Upper lobe of left lung (tissue), 6 donors: ENCODE measurements at regions not wholly inside any gene's neighbourhood (a gene's known extent, or its start where the extent isn't known, plus 50 kb on each side); places are given as distances from the start of the nearest gene placed in this dataset.

Experiments
- ATAC-seq, 2 donors: fragments of 200-7000 bp; cut with Tn5 transposase; one replicate each; pipeline ENCODE4 v1.9.1; 2022; ENCODE audit warnings: mild to moderate bottlenecking in 2 of 2, moderate library complexity in 2 of 2; ENCODE audit not compliant: low FRiP score in 2 of 2
- DNase-seq, 2 donors: peaks; one replicate each; pipeline ENCODE4 v3.0.0-alpha.2; 2019 to 2020
- H3K27ac ChIP-seq, 4 donors: fragments of 200-600 bp; sonication (generic); one replicate each; pipeline ENCODE4 v1.5.1; 2016 to 2019
- H3K27me3 ChIP-seq, 4 donors: fragments of 200-600 bp; sonication (generic); one replicate each; pipeline ENCODE4 v1.5.1; 2017 to 2019
- H3K36me3 ChIP-seq, 4 donors: fragments of 200-600 bp; sonication (generic); one replicate each; pipeline ENCODE4 v1.5.1; 2016 to 2019
- H3K4me1 ChIP-seq, 4 donors: fragments of 200-600 bp; sonication (generic); one replicate each; pipeline ENCODE4 v1.5.1; 2018 to 2019
- H3K4me3 ChIP-seq, 4 donors: fragments of 200-600 bp; sonication (generic); one replicate each; pipeline ENCODE4 v1.5.1; 2017 to 2019; ENCODE audit warnings: mild to moderate bottlenecking in 2 of 4, moderate library complexity in 1 of 4
- H3K9me3 ChIP-seq, 4 donors: fragments of 200-600 bp; sonication (generic); one replicate each; pipeline ENCODE4 v1.5.1; 2018 to 2019
- EP300 ChIP-seq, 4 donors: sonication (generic); formaldehyde crosslinking; IDR thresholded peaks; one replicate each; pipeline ENCODE4 v1.5.1; 2017; ENCODE audit warnings: antibody characterized with exemption in 4 of 4, control low read depth in 2 of 4
- POLR2A ChIP-seq, 4 donors: fragments of 450-650 bp; IDR thresholded peaks; one replicate each; pipeline ENCODE4 v1.5.1; 2016 to 2017; ENCODE audit warnings: antibody characterized with exemption in 4 of 4, mild to moderate bottlenecking in 2 of 4
- POLR2AphosphoS5 ChIP-seq, 2 donors: sonication (generic); formaldehyde crosslinking; IDR thresholded peaks; one replicate each; pipeline ENCODE4 v1.5.1; 2017; ENCODE audit warnings: antibody characterized with exemption in 2 of 2
- WGBS, 2 donors: methylation state at CpG; one replicate each; pipeline ENCODE4 v1.1.5; 2017 to 2018; 5-methylcytosine and 5-hydroxymethylcytosine counted together
- TF ChIP-seq, protein P1 (sequence below), 6 experiments: fragments of 450-650 bp in 4 of 6; fragments of 200-600 bp in 2 of 6; sonication (generic) in 2 of 6; IDR thresholded peaks; one replicate each; pipeline ENCODE4 v1.5.1; 2016 to 2019; ENCODE audit warnings: antibody characterized with exemption in 6 of 6
- donor health status: DM: no; HTN: no; CAD: no; lungs with moderate emphysema.
- donor health status: DM: no; HTN: yes; CAD: no; lungs with severe emphysema.

DNA sequence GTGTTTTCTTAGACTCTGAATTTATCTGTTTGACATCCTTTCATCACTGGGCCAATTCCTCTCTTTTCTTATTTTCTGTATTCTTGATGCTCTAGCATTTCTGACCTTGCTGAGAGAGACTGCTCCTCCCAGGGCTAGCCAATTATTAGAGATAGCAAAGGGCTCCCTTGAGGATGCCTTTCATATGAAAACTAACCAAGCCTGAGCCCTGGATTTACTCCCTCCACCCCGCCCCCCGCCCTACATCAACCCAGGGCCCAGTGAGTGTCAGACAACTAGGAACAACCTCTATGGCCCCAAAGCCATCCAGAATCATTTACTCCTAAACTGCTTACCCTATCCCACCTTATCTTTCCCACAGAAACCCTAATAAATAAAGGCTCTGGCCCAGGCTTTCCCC, 69.7 kb upstream of the LARS2 start:
- TF ChIP-seq POLR2AphosphoS5 (IDR thresholded peaks at IDR 0.05) (no peak), EP300 (IDR thresholded peaks at IDR 0.05) (no peak), POLR2A (IDR thresholded peaks at IDR 0.05) (no peak)
- TF ChIP-seq, protein P1, sequence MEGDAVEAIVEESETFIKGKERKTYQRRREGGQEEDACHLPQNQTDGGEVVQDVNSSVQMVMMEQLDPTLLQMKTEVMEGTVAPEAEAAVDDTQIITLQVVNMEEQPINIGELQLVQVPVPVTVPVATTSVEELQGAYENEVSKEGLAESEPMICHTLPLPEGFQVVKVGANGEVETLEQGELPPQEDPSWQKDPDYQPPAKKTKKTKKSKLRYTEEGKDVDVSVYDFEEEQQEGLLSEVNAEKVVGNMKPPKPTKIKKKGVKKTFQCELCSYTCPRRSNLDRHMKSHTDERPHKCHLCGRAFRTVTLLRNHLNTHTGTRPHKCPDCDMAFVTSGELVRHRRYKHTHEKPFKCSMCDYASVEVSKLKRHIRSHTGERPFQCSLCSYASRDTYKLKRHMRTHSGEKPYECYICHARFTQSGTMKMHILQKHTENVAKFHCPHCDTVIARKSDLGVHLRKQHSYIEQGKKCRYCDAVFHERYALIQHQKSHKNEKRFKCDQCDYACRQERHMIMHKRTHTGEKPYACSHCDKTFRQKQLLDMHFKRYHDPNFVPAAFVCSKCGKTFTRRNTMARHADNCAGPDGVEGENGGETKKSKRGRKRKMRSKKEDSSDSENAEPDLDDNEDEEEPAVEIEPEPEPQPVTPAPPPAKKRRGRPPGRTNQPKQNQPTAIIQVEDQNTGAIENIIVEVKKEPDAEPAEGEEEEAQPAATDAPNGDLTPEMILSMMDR (IDR thresholded peaks at IDR 0.05), result no peak
- Histone ChIP-seq H3K4me1 (no peaks in the 10 kb centered on the region), H3K27ac (no peak overlapping the region), H3K9me3 (no peaks in the 10 kb centered on the region), H3K27me3 (no peaks in the 10 kb centered on the region), H3K4me3 (no peak overlapping the region), H3K36me3 (no peaks in the 10 kb centered on the region)
- DNase-seq (no peak), ATAC-seq (no peak)
- 74 to 91% methylated on average over 2 of the region's 2 CpGs for WGBS, 2 donors

DNA sequence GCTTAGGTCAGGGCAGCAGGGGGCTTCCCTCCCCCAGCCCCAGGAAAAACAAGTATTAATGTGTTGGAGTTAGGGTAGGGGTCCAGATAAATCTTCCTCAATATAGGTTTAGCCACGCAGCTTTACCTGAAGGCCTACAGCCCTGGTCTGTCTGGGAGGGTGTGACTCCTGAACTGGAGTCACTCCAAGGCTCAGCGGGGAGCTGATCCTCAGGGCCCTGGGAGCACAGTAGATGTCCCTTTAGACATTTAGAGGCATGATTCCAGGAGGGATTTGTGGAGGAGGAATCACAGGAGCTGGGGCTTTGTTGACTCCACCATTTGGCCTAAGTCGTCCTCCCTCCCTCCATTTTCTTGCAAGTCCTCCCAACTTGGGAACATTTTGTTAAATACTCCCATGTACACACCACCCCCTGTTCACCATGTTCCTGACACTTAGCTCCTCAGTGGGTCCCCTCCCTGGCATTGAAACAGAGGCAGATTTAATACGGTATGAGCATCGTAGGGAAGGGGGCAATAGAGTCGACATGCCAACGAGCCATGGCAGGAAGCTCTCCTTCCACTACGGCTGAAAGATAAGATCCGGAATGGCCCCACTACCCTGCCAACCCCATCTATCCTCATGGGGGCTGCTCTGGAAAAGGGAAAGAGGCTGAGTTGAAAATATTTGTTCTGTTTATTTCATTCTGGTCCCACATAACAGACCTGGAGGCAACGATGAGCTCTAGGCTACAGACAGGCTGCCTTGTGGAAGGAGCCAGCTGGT, 69.0 kb upstream of the LARS2 start:
- Histone ChIP-seq H3K4me1 (no peaks in the 10 kb centered on the region), H3K36me3 (no peaks in the 10 kb centered on the region), H3K4me3 (no peak overlapping the region), H3K9me3 (no peaks in the 10 kb centered on the region), H3K27ac (no peak overlapping the region), H3K27me3 (no peaks in the 10 kb centered on the region)
- ATAC-seq, result no peak
- WGBS, 2 donors, result 82 to 84% methylated on average over 9 to 10 of the region's 10 CpGs
- DNase-seq, result no peak
- TF ChIP-seq POLR2A (IDR thresholded peaks at IDR 0.05) (no peak), POLR2AphosphoS5 (IDR thresholded peaks at IDR 0.05) (no peak), EP300 (IDR thresholded peaks at IDR 0.05) (no peak)
- TF ChIP-seq, protein P1 (IDR thresholded peaks at IDR 0.05), result no peak

DNA sequence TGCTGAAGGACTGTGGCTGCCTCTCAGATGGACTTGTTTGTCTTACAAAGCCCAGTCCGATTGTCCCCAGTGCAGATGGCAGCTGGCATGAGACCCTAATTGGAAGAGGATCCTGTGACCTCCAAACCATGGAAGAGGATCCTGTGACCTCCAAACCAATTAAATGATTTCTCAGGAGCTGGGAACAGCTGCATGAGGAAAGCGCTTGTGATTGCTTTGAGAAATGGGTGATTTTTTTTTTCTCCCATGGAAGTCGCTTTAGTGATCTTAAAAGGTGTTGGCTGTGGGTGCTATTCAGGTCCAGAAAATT, 68.4 kb upstream of the LARS2 start:
- no peak overlapping the region for H3K4me3 ChIP-seq
- 88 to 89% methylated on average over 3 of the region's 3 CpGs for WGBS, 2 donors
- DNase-seq (no peak), ATAC-seq (no peak)
- no peaks in the 10 kb centered on the region for H3K27me3 ChIP-seq
- no peaks in the 10 kb centered on the region for H3K4me1 ChIP-seq
- no peaks in the 10 kb centered on the region for H3K9me3 ChIP-seq
- no peaks in the 10 kb centered on the region for H3K36me3 ChIP-seq
- H3K27ac ChIP-seq, result no peak overlapping the region
- TF ChIP-seq, protein P1 (IDR thresholded peaks at IDR 0.05), result no peak
- TF ChIP-seq POLR2A (IDR thresholded peaks at IDR 0.05) (no peak), EP300 (IDR thresholded peaks at IDR 0.05) (no peak), POLR2AphosphoS5 (IDR thresholded peaks at IDR 0.05) (no peak)

DNA sequence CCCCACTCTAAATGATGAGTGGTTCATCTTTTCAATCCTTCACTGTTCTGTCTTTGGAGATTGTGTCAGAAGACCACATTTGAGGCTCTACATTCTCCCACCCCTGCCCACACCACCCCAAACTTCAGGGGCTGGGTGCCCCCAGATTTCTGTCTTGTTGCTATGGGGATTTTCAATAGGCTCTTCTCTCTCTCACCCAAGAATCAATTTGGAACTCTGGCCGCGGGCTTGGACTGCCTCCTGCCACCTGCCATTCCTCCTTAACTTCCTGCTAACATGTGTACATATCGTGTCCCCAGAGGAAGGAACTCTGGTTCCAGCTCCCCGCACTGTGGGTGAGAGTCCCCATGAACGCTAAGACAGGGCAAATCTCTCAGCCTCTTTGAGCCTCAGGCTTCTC, 67.4 kb upstream of the LARS2 start:
- DNase-seq, result no peak
- H3K9me3 ChIP-seq, result no peaks in the 10 kb centered on the region
- H3K27ac ChIP-seq, result no peak overlapping the region
- H3K36me3 ChIP-seq, result no peaks in the 10 kb centered on the region
- 57 to 77% methylated on average over 5 of the region's 5 CpGs for WGBS, 2 donors
- H3K4me3 ChIP-seq, result no peak overlapping the region
- no peaks in the 10 kb centered on the region for H3K4me1 ChIP-seq
- ATAC-seq, result no peak
- H3K27me3 ChIP-seq, result no peaks in the 10 kb centered on the region
- TF ChIP-seq POLR2AphosphoS5 (IDR thresholded peaks at IDR 0.05), result no peak
- no peak for TF ChIP-seq POLR2A (IDR thresholded peaks at IDR 0.05)
- TF ChIP-seq, protein P1 (IDR thresholded peaks at IDR 0.05), result no peak
- no peak for TF ChIP-seq EP300 (IDR thresholded peaks at IDR 0.05)
